ENCODE measurements at regions not wholly inside any gene's neighbourhood (a gene's known extent, or its start where the extent isn't known, plus 50 kb on each side); places are given as distances from the start of the nearest gene placed in this dataset.

DNA sequence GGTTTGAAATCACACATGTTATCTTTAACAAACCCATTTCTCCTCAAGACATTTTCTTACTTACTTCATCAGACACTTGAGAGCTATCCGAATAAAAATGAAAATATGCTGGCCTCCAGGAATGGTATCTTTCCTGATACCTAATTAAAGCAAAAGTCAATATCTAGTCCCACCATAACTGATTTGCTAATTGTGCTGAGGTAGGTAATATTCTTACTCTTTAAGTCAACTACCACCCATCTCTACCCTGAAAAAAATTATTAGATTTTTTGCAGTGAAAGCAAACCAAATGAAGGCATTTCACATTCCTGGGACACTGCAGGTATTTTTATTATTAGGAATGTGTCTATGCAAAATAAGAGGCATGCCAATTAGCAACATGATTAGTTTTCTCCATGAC, 175.8 kb downstream of the QDPR start:
- DNase-seq, result no peak

DNA sequence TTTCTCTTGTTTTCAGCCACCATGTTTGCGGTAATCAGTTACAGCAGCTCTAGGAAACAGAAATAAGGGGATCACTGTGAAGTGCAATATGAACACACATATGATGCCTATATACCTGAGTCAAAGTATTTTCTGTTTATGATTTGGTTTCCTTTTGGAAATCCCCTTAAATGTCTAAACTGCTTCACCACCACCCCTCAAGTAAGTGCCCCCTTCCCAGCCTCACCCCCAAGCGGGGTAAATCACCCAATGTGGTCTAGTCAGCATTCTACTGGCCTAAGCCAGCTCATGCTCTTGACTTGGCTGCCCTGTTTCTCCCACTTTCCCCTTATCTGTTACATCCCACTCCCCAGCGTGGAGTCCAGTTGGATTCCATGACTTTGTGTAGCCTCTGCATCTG, 176.5 kb downstream of the QDPR start:
- DNase-seq, result no peak

- no peak for DNase-seq
Observed at GRCh38 chr4:17332478-17332877, 179.4 kb downstream of the QDPR start.

DNA sequence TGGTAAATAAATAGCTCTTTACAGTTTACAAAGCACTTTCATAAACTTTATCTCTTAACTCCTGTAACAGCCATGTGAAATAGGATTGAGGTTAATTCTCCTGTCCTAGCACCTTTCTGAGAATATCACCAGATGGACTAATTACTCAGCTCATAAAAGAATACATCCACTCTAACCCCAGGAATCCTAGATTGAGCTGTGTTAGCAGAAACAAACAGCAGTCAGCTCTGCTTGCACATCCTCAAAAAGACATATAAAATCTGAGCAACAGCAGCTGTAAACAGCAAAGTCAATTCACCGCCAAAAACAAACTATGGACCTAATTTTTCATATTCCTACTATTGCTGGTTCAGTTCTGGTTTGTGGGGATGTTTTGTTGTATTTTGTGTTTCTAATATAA, 182.8 kb downstream of the QDPR start:
- DNase-seq, result no peak

GRCh38 chr4:17328141-17328815, 183.6 kb downstream of the QDPR start:
- no peak for DNase-seq

- no peak for DNase-seq
Observed at GRCh38 chr4:17327591-17327990, 184.3 kb downstream of the QDPR start.

- DNase-seq, result no peak
Observed at GRCh38 chr4:17326756-17327155, 185.1 kb downstream of the QDPR start.

- DNase-seq, result no peak
Observed at GRCh38 chr4:17325098-17325497, 186.8 kb downstream of the QDPR start.

GRCh38 chr4:17324386-17324830, 187.5 kb downstream of the QDPR start:
- DNase-seq, result no peak

GRCh38 chr4:17323554-17324385, 188.1 kb downstream of the QDPR start:
- no peak for DNase-seq

DNA sequence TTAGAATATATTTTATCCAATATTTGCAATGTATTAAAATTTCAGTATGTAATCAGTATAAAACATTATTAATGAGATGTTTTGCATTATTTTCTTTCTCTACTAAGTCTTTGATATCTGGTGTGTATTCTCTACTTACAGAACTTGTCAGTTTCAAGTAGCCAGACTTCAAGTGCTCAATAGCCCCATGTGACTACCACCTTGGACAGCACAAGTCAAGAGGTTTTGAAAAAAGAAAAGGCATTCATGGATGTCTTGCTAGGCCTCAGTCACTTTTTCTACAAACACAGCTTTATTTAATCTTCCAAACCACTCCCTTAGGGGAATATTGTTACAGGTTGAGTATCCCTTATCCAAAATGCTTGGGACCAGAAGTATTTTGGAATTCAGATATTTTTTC, 189.4 kb downstream of the QDPR start:
- DNase-seq, result no peak

- no peak for DNase-seq
Observed at GRCh38 chr4:17320046-17320445, 191.8 kb downstream of the QDPR start.

DNA sequence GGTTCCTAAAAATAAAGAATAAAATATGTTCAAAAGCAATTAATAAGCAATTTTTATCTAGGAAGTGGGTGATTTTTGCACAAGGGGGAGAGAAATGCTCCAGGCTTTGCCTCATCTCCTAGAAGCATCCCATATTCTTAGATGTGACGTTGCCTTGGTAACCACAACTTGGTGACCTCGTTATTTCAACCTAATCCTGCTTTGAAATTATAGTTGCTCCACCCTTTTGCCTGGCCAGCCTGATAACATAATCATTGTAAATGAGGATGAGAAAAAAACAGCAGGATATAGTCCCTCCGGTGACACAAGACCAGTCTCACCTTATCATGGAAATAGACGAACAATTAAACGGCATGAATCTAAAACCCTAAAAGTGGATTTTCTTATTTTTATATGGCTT, 194.4 kb downstream of the QDPR start:
- no peak for DNase-seq

DNA sequence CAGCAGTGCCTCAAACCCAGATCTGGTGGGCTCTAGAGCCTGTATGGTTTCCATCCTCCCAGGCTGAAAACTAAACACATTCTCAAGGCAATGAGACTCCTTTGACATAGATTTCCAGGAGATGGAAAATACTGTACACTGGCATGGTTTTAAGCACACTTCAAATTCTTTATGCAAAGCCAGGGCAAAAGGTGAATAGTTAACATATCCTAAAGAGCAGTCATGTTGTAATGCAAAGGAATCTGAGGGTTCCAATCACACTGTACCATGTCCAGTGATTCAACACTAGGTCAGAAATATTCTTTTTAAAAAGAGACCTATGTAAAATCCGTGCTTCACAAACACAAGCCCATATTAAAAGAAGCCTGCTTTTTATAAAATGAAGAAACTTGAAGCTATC, 195.3 kb downstream of the QDPR start:
- DNase-seq, result no peak

- DNase-seq, result no peak
Observed at GRCh38 chr4:17315459-17315858, 196.4 kb downstream of the QDPR start.

DNA sequence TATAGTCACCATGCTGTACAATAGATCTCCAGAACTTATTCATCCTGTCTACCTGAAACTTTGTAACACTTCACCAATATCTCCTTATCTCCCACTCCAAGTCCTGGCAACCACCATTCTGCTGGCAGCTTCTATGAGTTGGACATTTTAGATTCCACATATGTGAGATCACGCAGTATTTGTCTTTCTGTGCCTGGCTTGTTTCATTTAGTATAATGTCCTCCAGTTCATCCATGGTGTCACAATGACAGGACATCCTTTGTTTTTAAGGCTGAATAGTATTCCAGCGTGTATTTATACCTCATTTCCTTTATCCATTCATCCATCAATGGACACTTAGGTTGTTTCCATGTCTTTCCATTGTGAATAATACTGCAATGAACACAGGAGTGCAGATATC, 198.7 kb downstream of the QDPR start:
- DNase-seq, result no peak

- no peak for DNase-seq
Observed at GRCh38 chr4:17310269-17310652, 201.6 kb downstream of the QDPR start.

- no peak for DNase-seq
Observed at GRCh38 chr4:17309567-17310268, 202.2 kb downstream of the QDPR start.

- no peak for DNase-seq
Observed at GRCh38 chr4:17301869-17302268, 210.0 kb downstream of the QDPR start.

GRCh38 chr4:17301266-17301665, 210.6 kb downstream of the QDPR start:
- no peak for DNase-seq

- no peak for DNase-seq
Observed at GRCh38 chr4:17296921-17297890, 214.7 kb downstream of the QDPR start.

DNA sequence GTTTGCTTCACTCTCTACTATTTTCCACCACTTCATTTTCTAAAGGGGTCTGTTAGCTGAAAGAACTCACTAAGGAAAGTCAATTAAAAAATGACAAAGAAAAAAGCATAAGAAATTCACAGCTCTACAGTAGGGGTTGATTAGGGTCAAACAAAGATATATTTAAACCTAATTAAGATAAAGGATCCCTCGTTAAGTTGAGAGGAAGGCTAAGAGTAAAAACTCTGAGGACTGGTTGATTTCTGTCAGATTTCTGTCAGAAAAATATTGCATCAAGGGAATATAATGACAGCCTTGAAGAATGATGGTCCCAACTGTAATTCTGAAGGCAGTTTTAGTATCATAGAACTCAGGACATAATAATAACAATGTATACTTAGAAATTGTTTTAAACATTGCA, 218.0 kb downstream of the QDPR start:
- DNase-seq, result no peak

GRCh38 chr4:17288151-17288550, 223.7 kb downstream of the QDPR start:
- DNase-seq, result no peak

All from NCI-H748 treated with DMSO at 0.1 percent for 48 hours (cell line).